IMR-90 (cell line): ENCODE measurements at regions not wholly inside any gene's neighbourhood (a gene's known extent, or its start where the extent isn't known, plus 50 kb on each side); places are given as distances from the start of the nearest gene placed in this dataset.

ENCODE experiments used
- ATAC-seq: fragments of 200-7000 bp; cut with Tn5 transposase; 2 replicates; pipeline ENCODE4 v1.9.1; 2020; ENCODE audit warnings: low read depth, mild to moderate bottlenecking, moderate library complexity
- BruUV-seq: library from RNA; stranded (reverse); fragments of 400-500 nt; replicated peaks from 2 replicates; lab custom pipeline; 2021; lab: Mats Ljungman, UMichigan
- CTCF ChIA-PET: fragments of 300-600 bp; formaldehyde crosslinking; extraction: SDS; loops from one replicate; lab custom pipeline; 2021; ENCODE audit warnings: antibody characterized with exemption; lab: Yijun Ruan, JAX
- POLR2A ChIA-PET: fragments of 300-600 bp; sonication (Branson Sonifier 250); formaldehyde crosslinking; loops from one replicate; lab custom pipeline; 2022; ENCODE audit warnings: antibody characterized with exemption; ENCODE audit not compliant: unreplicated experiment; lab: Charles Lee
- DNase-seq: peaks from one replicate; pipeline ENCODE4 v3.0.0; 2013
- H2AFZ ChIP-seq: replicated peaks from 2 replicates; pipeline ENCODE3; 2013; ENCODE audit warnings: low read length, mild to moderate bottlenecking; ENCODE audit not compliant: poor library complexity
- H2AK5ac ChIP-seq: 2 replicates; pipeline ENCODE4 v1.6.1; 2013; ENCODE audit warnings: low read depth, low read length, inconsistent platforms
- H2AK9ac ChIP-seq: replicated peaks from 2 replicates; pipeline ENCODE3; 2013; ENCODE audit warnings: mild to moderate bottlenecking, low read depth, low read length, moderate library complexity; ENCODE audit not compliant: poor library complexity
- H2BK120ac ChIP-seq: 2 replicates; pipeline ENCODE4 v1.6.1; 2013; ENCODE audit warnings: low read depth, low read length, inconsistent platforms
- H2BK15ac ChIP-seq: 3 replicates; pipeline ENCODE4 v1.6.1; 2013; ENCODE audit warnings: low read depth, low read length, inconsistent platforms
- H2BK20ac ChIP-seq: 2 replicates; pipeline ENCODE4 v1.6.1; 2013; ENCODE audit warnings: low read depth, mild to moderate bottlenecking, inconsistent platforms, low read length, moderate library complexity
- H2BK5ac ChIP-seq: 2 replicates; pipeline ENCODE4 v1.6.1; 2013; ENCODE audit warnings: mild to moderate bottlenecking, low read depth, low read length, inconsistent platforms; ENCODE audit not compliant: poor library complexity, severe bottlenecking
- H3K14ac ChIP-seq: replicated peaks from 2 replicates; pipeline ENCODE4 v1.6.1; 2013; ENCODE audit warnings: low read depth, low read length, inconsistent platforms
- H3K18ac ChIP-seq: 2 replicates; pipeline ENCODE4 v1.6.1; 2013; ENCODE audit warnings: low read depth, low read length, control low read depth
- H3K23ac ChIP-seq: 2 replicates; pipeline ENCODE4 v1.6.1; 2013; ENCODE audit warnings: low read depth, low read length, inconsistent platforms
- H3K27ac ChIP-seq: 2 replicates; pipeline ENCODE4 v1.5.1; 2013; ENCODE audit warnings: mild to moderate bottlenecking, control low read depth, low read length; ENCODE audit not compliant: insufficient read depth
- H3K27me3 ChIP-seq: 2 replicates; pipeline ENCODE4 v1.6.1; 2013; ENCODE audit warnings: low read length; ENCODE audit not compliant: control insufficient read depth, insufficient read depth
- H3K36me3 ChIP-seq: 2 replicates; pipeline ENCODE4 v1.6.1; 2013; ENCODE audit warnings: low read length, mixed read lengths; ENCODE audit not compliant: control insufficient read depth, insufficient read depth
- H3K4ac ChIP-seq: 2 replicates; pipeline ENCODE4 v1.6.1; 2013; ENCODE audit warnings: low read depth, low read length, inconsistent platforms
- H3K4me1 ChIP-seq: 2 replicates; pipeline ENCODE4 v1.6.1; 2013; ENCODE audit warnings: low read length, mixed read lengths; ENCODE audit not compliant: control insufficient read depth, insufficient read depth
- H3K4me2 ChIP-seq: 2 replicates; pipeline ENCODE4 v1.6.1; 2013; ENCODE audit warnings: low read depth, mild to moderate bottlenecking, control low read depth, low read length, moderate library complexity
- H3K4me3 ChIP-seq: 2 replicates; pipeline ENCODE4 v1.5.1; 2013; ENCODE audit warnings: low read depth, mild to moderate bottlenecking, control low read depth, low read length, moderate library complexity; ENCODE audit not compliant: insufficient read depth
- H3K56ac ChIP-seq: 2 replicates; pipeline ENCODE4 v1.6.1; 2013; ENCODE audit warnings: low read length, inconsistent platforms; ENCODE audit not compliant: insufficient read depth; ENCODE audit errors: extremely low read depth
- H3K79me1 ChIP-seq, 2 experiments: 2 replicates each; pipeline ENCODE4 v1.6.1; 2013; ENCODE audit warnings: low read length in 2 of 2, inconsistent platforms in 1 of 2, low read depth in 1 of 2
- H3K9ac ChIP-seq: 2 replicates; pipeline ENCODE4 v1.6.1; 2013; ENCODE audit warnings: low read depth, low read length, control low read depth
- H3K9me1 ChIP-seq: 2 replicates; pipeline ENCODE4 v1.6.1; 2013; ENCODE audit warnings: low read length, inconsistent platforms; ENCODE audit not compliant: insufficient read depth
- H3K9me3 ChIP-seq: 2 replicates; pipeline ENCODE4 v1.6.1; 2013; ENCODE audit warnings: low read length; ENCODE audit not compliant: control insufficient read depth, insufficient read depth
- H4K20me1 ChIP-seq: 2 replicates; pipeline ENCODE4 v1.6.1; 2013; ENCODE audit warnings: low read length, inconsistent platforms; ENCODE audit not compliant: insufficient read depth
- H4K5ac ChIP-seq: 2 replicates; pipeline ENCODE4 v1.6.1; 2013; ENCODE audit warnings: mild to moderate bottlenecking, low read depth, low read length, control low read depth
- H4K8ac ChIP-seq, 2 experiments: 2 replicates each; pipeline ENCODE4 v1.6.1; 2013; ENCODE audit warnings: low read depth in 2 of 2, low read length in 2 of 2, control low read depth in 1 of 2, inconsistent platforms in 1 of 2
- H4K91ac ChIP-seq: 2 replicates; pipeline ENCODE4 v1.6.1; 2013; ENCODE audit warnings: low read depth, low read length, inconsistent platforms; ENCODE audit not compliant: insufficient read depth
- CEBPB ChIP-seq: IDR thresholded peaks from 2 replicates; pipeline ENCODE4 v1.6.1; 2012; ENCODE audit warnings: low read depth, low read length, improper control_type of control experiment
- FOS ChIP-seq: fragments of 150-350 bp; IDR thresholded peaks from 2 replicates; pipeline ENCODE4 v1.6.1; 2016; ENCODE audit warnings: low read depth, low read length
- NFE2L2 ChIP-seq: fragments of 150-350 bp; IDR thresholded peaks from 2 replicates; pipeline ENCODE4 v1.6.1; 2016; ENCODE audit warnings: low read depth, mild to moderate bottlenecking, low read length
- RAD21 ChIP-seq: IDR thresholded peaks from 2 replicates; pipeline ENCODE4 v1.6.1; 2012; ENCODE audit warnings: low read length, improper control_type of control experiment
- SMC3 ChIP-seq: fragments of 150-350 bp; IDR thresholded peaks from 2 replicates; pipeline ENCODE4 v1.6.1; 2016; ENCODE audit warnings: low read depth, mild to moderate bottlenecking, antibody characterized with exemption, low read length, moderate library complexity
- WGBS, 2 experiments: methylation state at CpG; one replicate each; pipeline versions ENCODE4 v1.1.5 to v1.1.7; 2013; ENCODE audit warnings: missing lambda C conversion rate in 2 of 2; ENCODE audit not compliant: insufficient read length in 1 of 2; ENCODE audit errors: extremely low coverage in 2 of 2; 5-methylcytosine and 5-hydroxymethylcytosine counted together
- dilution Hi-C: fragments of 300-500 bp; cut with HindIII; formaldehyde crosslinking; loops from one replicate; pipeline ENCODE4 v1.14.3; 2018; ENCODE audit warnings: low sequenced_read_pairs; ENCODE audit not compliant: unreplicated experiment
- in situ Hi-C: fragments of 300-500 bp; cut with MboI; formaldehyde crosslinking; loops from 3 replicates; pipeline ENCODE4 v1.14.3; 2019; ENCODE audit warnings: low sequenced_read_pairs, inconsistent platforms, mixed read lengths
- intact Hi-C: fragments of 100-400 bp; cut with micrococcal nuclease; formaldehyde crosslinking; loops from 2 replicates; pipeline ENCODE4 v1.10.0; 2022
- TF ChIP-seq, protein P1 (sequence below): fragments of 150-350 bp; IDR thresholded peaks from 2 replicates; pipeline ENCODE4 v1.6.1; 2016; ENCODE audit warnings: low read depth, mild to moderate bottlenecking, low read length, moderate library complexity, borderline replicate concordance
- TF ChIP-seq, protein P2 (sequence below): conservative IDR thresholded peaks from 2 replicates; pipeline ENCODE4 v1.5.1; 2012; ENCODE audit warnings: mild to moderate bottlenecking, low read depth, low read length, improper control_type of control experiment

- H3K4me2 ChIP-seq, result no peak overlapping the region
- intact Hi-C loops (no loop called here), in situ Hi-C loops (no loop called here)
These were observed 576.7 kb upstream of the SALL3 start for GRCh38 chr18:78402966-78403365.

More at GRCh38 chr18:78402966-78403365, 576.7 kb upstream of the SALL3 start:
- Histone ChIP-seq H3K14ac (no peak overlapping the region), H2AK9ac (no peak overlapping the region), H3K4me3 (no peak overlapping the region), H3K9me3 (peaks cover 50% of the 10 kb centered on the region), H3K9ac (no peak overlapping the region), H3K27ac (no peak overlapping the region), H4K8ac (no peak overlapping the region), H4K5ac (no peak overlapping the region), H3K4me1 (no peaks in the 10 kb centered on the region), H3K27me3 (no peaks in the 10 kb centered on the region), H3K9me1 (no peaks in the 10 kb centered on the region), H3K4ac (no peak overlapping the region), H2BK20ac (no peak overlapping the region), H4K91ac (no peak overlapping the region), H2AFZ (no peak overlapping the region), H3K56ac (no peak overlapping the region), H4K20me1 (no peaks in the 10 kb centered on the region), H3K36me3 (no peaks in the 10 kb centered on the region), H2BK120ac (no peak overlapping the region), H3K23ac (no peak overlapping the region), H2BK15ac (no peak overlapping the region), H2AK5ac (no peak overlapping the region), H3K79me1 (no peaks in the 10 kb centered on the region), H2BK5ac (no peak overlapping the region), H3K18ac (no peak overlapping the region)
- dilution Hi-C loops, result no loop called here
- 59% methylated on average over 5 of the region's 7 CpGs; no CpG with 5 or more reads in 1 of the 2 experiments for WGBS, 2 experiments
- ATAC-seq (no peak), DNase-seq (no peak)
- ChIA-PET POLR2A (no interaction called here), CTCF (no interaction called here)
- no TSS peak for BruUV-seq
- TF ChIP-seq CEBPB (no peak), FOS (no peak), RAD21 (no peak), SMC3 (no peak), NFE2L2 (no peak)
- TF ChIP-seq, protein P1, sequence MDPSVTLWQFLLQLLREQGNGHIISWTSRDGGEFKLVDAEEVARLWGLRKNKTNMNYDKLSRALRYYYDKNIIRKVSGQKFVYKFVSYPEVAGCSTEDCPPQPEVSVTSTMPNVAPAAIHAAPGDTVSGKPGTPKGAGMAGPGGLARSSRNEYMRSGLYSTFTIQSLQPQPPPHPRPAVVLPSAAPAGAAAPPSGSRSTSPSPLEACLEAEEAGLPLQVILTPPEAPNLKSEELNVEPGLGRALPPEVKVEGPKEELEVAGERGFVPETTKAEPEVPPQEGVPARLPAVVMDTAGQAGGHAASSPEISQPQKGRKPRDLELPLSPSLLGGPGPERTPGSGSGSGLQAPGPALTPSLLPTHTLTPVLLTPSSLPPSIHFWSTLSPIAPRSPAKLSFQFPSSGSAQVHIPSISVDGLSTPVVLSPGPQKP, result no peak
- TF ChIP-seq, protein P2, sequence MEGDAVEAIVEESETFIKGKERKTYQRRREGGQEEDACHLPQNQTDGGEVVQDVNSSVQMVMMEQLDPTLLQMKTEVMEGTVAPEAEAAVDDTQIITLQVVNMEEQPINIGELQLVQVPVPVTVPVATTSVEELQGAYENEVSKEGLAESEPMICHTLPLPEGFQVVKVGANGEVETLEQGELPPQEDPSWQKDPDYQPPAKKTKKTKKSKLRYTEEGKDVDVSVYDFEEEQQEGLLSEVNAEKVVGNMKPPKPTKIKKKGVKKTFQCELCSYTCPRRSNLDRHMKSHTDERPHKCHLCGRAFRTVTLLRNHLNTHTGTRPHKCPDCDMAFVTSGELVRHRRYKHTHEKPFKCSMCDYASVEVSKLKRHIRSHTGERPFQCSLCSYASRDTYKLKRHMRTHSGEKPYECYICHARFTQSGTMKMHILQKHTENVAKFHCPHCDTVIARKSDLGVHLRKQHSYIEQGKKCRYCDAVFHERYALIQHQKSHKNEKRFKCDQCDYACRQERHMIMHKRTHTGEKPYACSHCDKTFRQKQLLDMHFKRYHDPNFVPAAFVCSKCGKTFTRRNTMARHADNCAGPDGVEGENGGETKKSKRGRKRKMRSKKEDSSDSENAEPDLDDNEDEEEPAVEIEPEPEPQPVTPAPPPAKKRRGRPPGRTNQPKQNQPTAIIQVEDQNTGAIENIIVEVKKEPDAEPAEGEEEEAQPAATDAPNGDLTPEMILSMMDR, result no peak
